SK-N-SH (cell line): ENCODE measurements at regions not wholly inside any gene's neighbourhood (a gene's known extent, or its start where the extent isn't known, plus 50 kb on each side); places are given as distances from the start of the nearest gene placed in this dataset.

Experiments used
- CTCF ChIA-PET: fragments of 300-600, 350-600 bp; formaldehyde crosslinking; extraction: SDS; loops from one replicate; lab custom pipeline; 2021; lab: Yijun Ruan, JAX
- POLR2A ChIA-PET: fragments of 350-600 bp; sonication (Branson Sonifier 250); formaldehyde crosslinking; extraction: SDS; loops from one replicate; lab custom pipeline; 2020; ENCODE audit warnings: antibody characterized with exemption, inconsistent platforms; lab: Yijun Ruan, JAX
- DNase-seq: peaks from one replicate; pipeline ENCODE4 v3.0.0; 2012
- H2AFZ ChIP-seq: fragments of 200-600 bp; sonication (generic); 2 replicates; pipeline ENCODE4 v1.8.1; 2016; ENCODE audit warnings: antibody characterized with exemption, mild to moderate bottlenecking, low read depth
- H3F3A ChIP-seq: fragments of 200-600 bp; sonication (generic); replicated peaks from 2 replicates; pipeline ENCODE3; 2016; ENCODE audit warnings: antibody characterized with exemption, mild to moderate bottlenecking; ENCODE audit not compliant: insufficient read depth
- H3K27ac ChIP-seq, 2 experiments: fragments of 200-500 bp in 1 of 2; fragments of 200-600 bp in 1 of 2; sonication (Bioruptor generic) in 1 of 2; sonication (generic), shearing (Covaris generic) in 1 of 2; 2 replicates each; pipeline versions ENCODE4 v1.5.1 to v1.6.1; 2014 to 2016; ENCODE audit warnings: low read depth in 2 of 2, inconsistent platforms in 1 of 2, low read length in 1 of 2, mild to moderate bottlenecking in 1 of 2, mixed read lengths in 1 of 2
- H3K27me3 ChIP-seq: fragments of 200-600 bp; sonication (generic), shearing (Covaris generic); 2 replicates; pipeline ENCODE4 v1.6.1; 2016; ENCODE audit warnings: mixed run types; ENCODE audit not compliant: insufficient read depth
- H3K36me3 ChIP-seq, 2 experiments: fragments of 200-500 bp in 1 of 2; fragments of 200-600 bp in 1 of 2; sonication (Bioruptor generic) in 1 of 2; sonication (generic) in 1 of 2; replicated peaks in 1 of 2; 2 replicates each; pipeline versions ENCODE3 to v1.5.1; 2014 to 2016; ENCODE audit warnings: low read length in 1 of 2, mild to moderate bottlenecking in 1 of 2; ENCODE audit not compliant: insufficient read depth in 2 of 2, control insufficient read depth in 1 of 2
- H3K4me1 ChIP-seq, 2 experiments: fragments of 200-500 bp in 1 of 2; fragments of 200-600 bp in 1 of 2; sonication (Bioruptor generic) in 1 of 2; sonication (generic), shearing (Covaris generic) in 1 of 2; 2 replicates each; pipeline versions ENCODE4 v1.5.1 to v1.6.1; 2014 to 2016; ENCODE audit warnings: low read depth in 1 of 2, low read length in 1 of 2, mixed run types in 1 of 2; ENCODE audit not compliant: insufficient read depth in 2 of 2, control insufficient read depth in 1 of 2
- H3K4me2 ChIP-seq: fragments of 200-600 bp; sonication (generic), shearing (Covaris generic); 2 replicates; pipeline ENCODE4 v1.6.1; 2017; ENCODE audit warnings: mixed run types
- H3K4me3 ChIP-seq, 2 experiments: fragments of 200-500 bp in 1 of 2; fragments of 200-600 bp in 1 of 2; sonication (Bioruptor generic) in 1 of 2; sonication (generic), shearing (Covaris generic) in 1 of 2; 2 replicates each; pipeline versions ENCODE4 v1.5.1 to v1.8.1; 2014 to 2016; ENCODE audit warnings: low read depth in 2 of 2, inconsistent platforms in 1 of 2, low read length in 1 of 2, mild to moderate bottlenecking in 1 of 2, mixed read lengths in 1 of 2, moderate library complexity in 1 of 2
- H3K79me2 ChIP-seq: fragments of 200-600 bp; sonication (generic); 2 replicates; pipeline ENCODE4 v1.8.1; 2017; ENCODE audit warnings: mild to moderate bottlenecking; ENCODE audit not compliant: insufficient read depth
- H3K9ac ChIP-seq: fragments of 200-600 bp; sonication (generic); 2 replicates; pipeline ENCODE4 v1.6.1; 2017; ENCODE audit warnings: mixed run types
- H3K9me2 ChIP-seq: fragments of 200-600 bp; sonication (generic); 2 replicates; pipeline ENCODE4 v1.6.1; 2017; ENCODE audit warnings: mixed run types
- H3K9me3 ChIP-seq: fragments of 200-600 bp; sonication (generic); 2 replicates; pipeline ENCODE4 v1.6.1; 2017; ENCODE audit warnings: mixed run types, mild to moderate bottlenecking, moderate library complexity
- H4K20me1 ChIP-seq: fragments of 200-600 bp; sonication (generic); 2 replicates; pipeline ENCODE4 v1.6.1; 2017; ENCODE audit warnings: mild to moderate bottlenecking, mixed run types; ENCODE audit not compliant: insufficient read depth
- ELF1 ChIP-seq: IDR thresholded peaks from 2 replicates; pipeline ENCODE4 v1.4.0; 2012
- FOSL2 ChIP-seq: IDR thresholded peaks from 2 replicates; pipeline ENCODE4 v1.4.0; 2012; ENCODE audit warnings: low read depth, mild to moderate bottlenecking, moderate library complexity, borderline replicate concordance
- GABPA ChIP-seq: IDR thresholded peaks from 2 replicates; pipeline ENCODE4 v1.4.0; 2012; ENCODE audit warnings: low read depth, mild to moderate bottlenecking
- JUND ChIP-seq: IDR thresholded peaks from 2 replicates; pipeline ENCODE4 v1.4.0; 2012
- NFIC ChIP-seq: IDR thresholded peaks from 2 replicates; pipeline ENCODE4 v1.4.0; 2012; ENCODE audit warnings: borderline replicate concordance
- NRF1 ChIP-seq: IDR thresholded peaks from 2 replicates; pipeline ENCODE4 v1.6.1; 2012; ENCODE audit warnings: low read depth, mild to moderate bottlenecking, low read length
- POLR2AphosphoS5 ChIP-seq: IDR thresholded peaks from 2 replicates; pipeline ENCODE4 v1.6.1; 2012; ENCODE audit warnings: low read depth, low read length
- RAD21 ChIP-seq: IDR thresholded peaks from 2 replicates; pipeline ENCODE4 v1.6.1; 2012; ENCODE audit warnings: mild to moderate bottlenecking, low read length
- RCOR1 ChIP-seq: fragments of 150-350 bp; IDR thresholded peaks from 2 replicates; pipeline ENCODE4 v1.6.1; 2017; ENCODE audit warnings: antibody characterized with exemption, low read length
- RFX5 ChIP-seq: IDR thresholded peaks from 2 replicates; pipeline ENCODE4 v1.6.1; 2012; ENCODE audit warnings: mild to moderate bottlenecking, improper control_type of control experiment, low read length
- TAF1 ChIP-seq: IDR thresholded peaks from 2 replicates; pipeline ENCODE4 v1.6.1; 2012; ENCODE audit warnings: low read depth, mild to moderate bottlenecking, low read length, moderate library complexity, borderline replicate concordance
- TCF12 ChIP-seq: IDR thresholded peaks from 2 replicates; pipeline ENCODE4 v1.4.0; 2012
- TEAD4 ChIP-seq: IDR thresholded peaks from 2 replicates; pipeline ENCODE4 v1.4.0; 2012; ENCODE audit warnings: mild to moderate bottlenecking, borderline replicate concordance; ENCODE audit not compliant: insufficient read depth
- WGBS: methylation state at CpG from one replicate; pipeline ENCODE4 v1.1.6; 2017; ENCODE audit warnings: low lambda C conversion rate; 5-methylcytosine and 5-hydroxymethylcytosine counted together
- TF ChIP-seq, protein P1 (sequence below): fragments of 150-350 bp; IDR thresholded peaks from 2 replicates; pipeline ENCODE4 v1.6.1; 2016; ENCODE audit warnings: mild to moderate bottlenecking, low read depth, low read length
- TF ChIP-seq, protein P2 (sequence below): IDR thresholded peaks from 2 replicates; pipeline ENCODE4 v1.6.1; 2012; ENCODE audit warnings: mild to moderate bottlenecking, low read depth, low read length, moderate library complexity
- TF ChIP-seq, protein P3 (sequence below): fragments of 200-600 bp; sonication (generic); IDR thresholded peaks from 2 replicates; pipeline ENCODE4 v1.6.1; 2017; ENCODE audit warnings: antibody characterized with exemption, mild to moderate bottlenecking, moderate library complexity

DNA sequence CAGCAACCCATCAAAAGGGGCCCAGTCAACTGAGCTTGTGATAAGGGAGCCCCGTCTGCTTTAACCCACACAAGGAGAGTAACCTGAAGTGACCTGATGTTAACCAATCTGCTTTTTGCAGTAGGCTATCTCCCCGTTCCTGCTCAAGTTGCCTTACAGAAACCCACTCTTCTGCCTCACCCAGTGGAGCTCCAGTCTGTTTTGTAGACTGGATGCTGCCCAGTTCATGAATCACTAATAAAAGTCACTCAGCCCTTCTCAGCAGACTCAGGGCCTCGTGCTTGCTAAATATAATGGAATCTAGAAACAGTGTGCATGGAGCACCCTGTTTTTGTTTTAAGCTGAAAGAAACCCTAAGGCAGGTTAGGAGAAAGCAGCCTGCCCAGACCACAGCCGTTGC, 312.3 kb downstream of the FBXW7 start:
- no peak overlapping the region for H2AFZ ChIP-seq
- WGBS = 53% methylated on average over 4 of the region's 4 CpGs
- H3K27ac ChIP-seq = no peak overlapping the region
- H3K4me2 ChIP-seq = no peak overlapping the region
- no peak overlapping the region for H3K4me3 ChIP-seq
- no peaks in the 10 kb centered on the region for H3K79me2 ChIP-seq
- no peak overlapping the region for H3K9ac ChIP-seq
- DNase-seq = no peak
- ChIA-PET CTCF (interaction anchor here (0.7 kb wide), 1 partner anchor 23 kb away, joined by 3 read pairs; no protein-coding TSS in a partner anchor), POLR2A (no interaction called here)
- H4K20me1 ChIP-seq = no peaks in the 10 kb centered on the region
- H3K9me2 ChIP-seq = no peaks in the 10 kb centered on the region
- H3K9me3 ChIP-seq = no peaks in the 10 kb centered on the region
- no peak for TF ChIP-seq RFX5
- TF ChIP-seq FOSL2 = no peak
- TF ChIP-seq RAD21 = no peak
- TF ChIP-seq GABPA = no peak
- no peak for TF ChIP-seq NFIC
- no peak for TF ChIP-seq JUND
- no peak for TF ChIP-seq TEAD4
- TF ChIP-seq POLR2AphosphoS5 = no peak
- TF ChIP-seq, all 33 proteins: peak for 0
- no peaks in the 10 kb centered on the region for H3K4me1 ChIP-seq
- H3F3A ChIP-seq = no peaks in the 10 kb centered on the region
- no peaks in the 10 kb centered on the region for H3K36me3 ChIP-seq
- no peaks in the 10 kb centered on the region for H3K27me3 ChIP-seq

GRCh38 chr4:152221816-152222516, 313.9 kb downstream of the FBXW7 start:
- POLR2A ChIA-PET = no interaction called here
- H4K20me1 ChIP-seq = no peaks in the 10 kb centered on the region
- H2AFZ ChIP-seq = no peak overlapping the region
- 70% methylated on average over 10 of the region's 10 CpGs for WGBS
- H3K9me3 ChIP-seq = no peaks in the 10 kb centered on the region
- no peak for DNase-seq
- no peak overlapping the region for H3K4me3 ChIP-seq
- no peaks in the 10 kb centered on the region for H3K36me3 ChIP-seq
- H3K79me2 ChIP-seq = no peaks in the 10 kb centered on the region
- TF ChIP-seq NRF1 (no peak), TCF12 (no peak), ELF1 (no peak), RFX5 (no peak), RCOR1 (no peak), NFIC (no peak), POLR2AphosphoS5 (no peak), TAF1 (no peak), RAD21 (no peak)
- TF ChIP-seq, protein P1, sequence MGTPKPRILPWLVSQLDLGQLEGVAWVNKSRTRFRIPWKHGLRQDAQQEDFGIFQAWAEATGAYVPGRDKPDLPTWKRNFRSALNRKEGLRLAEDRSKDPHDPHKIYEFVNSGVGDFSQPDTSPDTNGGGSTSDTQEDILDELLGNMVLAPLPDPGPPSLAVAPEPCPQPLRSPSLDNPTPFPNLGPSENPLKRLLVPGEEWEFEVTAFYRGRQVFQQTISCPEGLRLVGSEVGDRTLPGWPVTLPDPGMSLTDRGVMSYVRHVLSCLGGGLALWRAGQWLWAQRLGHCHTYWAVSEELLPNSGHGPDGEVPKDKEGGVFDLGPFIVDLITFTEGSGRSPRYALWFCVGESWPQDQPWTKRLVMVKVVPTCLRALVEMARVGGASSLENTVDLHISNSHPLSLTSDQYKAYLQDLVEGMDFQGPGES = no peak
- TF ChIP-seq, protein P2, sequence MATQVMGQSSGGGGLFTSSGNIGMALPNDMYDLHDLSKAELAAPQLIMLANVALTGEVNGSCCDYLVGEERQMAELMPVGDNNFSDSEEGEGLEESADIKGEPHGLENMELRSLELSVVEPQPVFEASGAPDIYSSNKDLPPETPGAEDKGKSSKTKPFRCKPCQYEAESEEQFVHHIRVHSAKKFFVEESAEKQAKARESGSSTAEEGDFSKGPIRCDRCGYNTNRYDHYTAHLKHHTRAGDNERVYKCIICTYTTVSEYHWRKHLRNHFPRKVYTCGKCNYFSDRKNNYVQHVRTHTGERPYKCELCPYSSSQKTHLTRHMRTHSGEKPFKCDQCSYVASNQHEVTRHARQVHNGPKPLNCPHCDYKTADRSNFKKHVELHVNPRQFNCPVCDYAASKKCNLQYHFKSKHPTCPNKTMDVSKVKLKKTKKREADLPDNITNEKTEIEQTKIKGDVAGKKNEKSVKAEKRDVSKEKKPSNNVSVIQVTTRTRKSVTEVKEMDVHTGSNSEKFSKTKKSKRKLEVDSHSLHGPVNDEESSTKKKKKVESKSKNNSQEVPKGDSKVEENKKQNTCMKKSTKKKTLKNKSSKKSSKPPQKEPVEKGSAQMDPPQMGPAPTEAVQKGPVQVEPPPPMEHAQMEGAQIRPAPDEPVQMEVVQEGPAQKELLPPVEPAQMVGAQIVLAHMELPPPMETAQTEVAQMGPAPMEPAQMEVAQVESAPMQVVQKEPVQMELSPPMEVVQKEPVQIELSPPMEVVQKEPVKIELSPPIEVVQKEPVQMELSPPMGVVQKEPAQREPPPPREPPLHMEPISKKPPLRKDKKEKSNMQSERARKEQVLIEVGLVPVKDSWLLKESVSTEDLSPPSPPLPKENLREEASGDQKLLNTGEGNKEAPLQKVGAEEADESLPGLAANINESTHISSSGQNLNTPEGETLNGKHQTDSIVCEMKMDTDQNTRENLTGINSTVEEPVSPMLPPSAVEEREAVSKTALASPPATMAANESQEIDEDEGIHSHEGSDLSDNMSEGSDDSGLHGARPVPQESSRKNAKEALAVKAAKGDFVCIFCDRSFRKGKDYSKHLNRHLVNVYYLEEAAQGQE = no peak
- TF ChIP-seq, protein P3, sequence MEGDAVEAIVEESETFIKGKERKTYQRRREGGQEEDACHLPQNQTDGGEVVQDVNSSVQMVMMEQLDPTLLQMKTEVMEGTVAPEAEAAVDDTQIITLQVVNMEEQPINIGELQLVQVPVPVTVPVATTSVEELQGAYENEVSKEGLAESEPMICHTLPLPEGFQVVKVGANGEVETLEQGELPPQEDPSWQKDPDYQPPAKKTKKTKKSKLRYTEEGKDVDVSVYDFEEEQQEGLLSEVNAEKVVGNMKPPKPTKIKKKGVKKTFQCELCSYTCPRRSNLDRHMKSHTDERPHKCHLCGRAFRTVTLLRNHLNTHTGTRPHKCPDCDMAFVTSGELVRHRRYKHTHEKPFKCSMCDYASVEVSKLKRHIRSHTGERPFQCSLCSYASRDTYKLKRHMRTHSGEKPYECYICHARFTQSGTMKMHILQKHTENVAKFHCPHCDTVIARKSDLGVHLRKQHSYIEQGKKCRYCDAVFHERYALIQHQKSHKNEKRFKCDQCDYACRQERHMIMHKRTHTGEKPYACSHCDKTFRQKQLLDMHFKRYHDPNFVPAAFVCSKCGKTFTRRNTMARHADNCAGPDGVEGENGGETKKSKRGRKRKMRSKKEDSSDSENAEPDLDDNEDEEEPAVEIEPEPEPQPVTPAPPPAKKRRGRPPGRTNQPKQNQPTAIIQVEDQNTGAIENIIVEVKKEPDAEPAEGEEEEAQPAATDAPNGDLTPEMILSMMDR = no peak
- H3F3A ChIP-seq = no peaks in the 10 kb centered on the region
- H3K27ac ChIP-seq = no peak overlapping the region
- CTCF ChIA-PET = interaction anchor here (1.2 kb wide), 1 partner anchor 17 kb away, joined by 3 read pairs; no protein-coding TSS in a partner anchor
- H3K9me2 ChIP-seq = no peaks in the 10 kb centered on the region
- H3K4me1 ChIP-seq = no peaks in the 10 kb centered on the region; a peak in 1 of 4 replicates
- no peaks in the 10 kb centered on the region for H3K27me3 ChIP-seq
- no peak overlapping the region for H3K9ac ChIP-seq
- no peak overlapping the region for H3K4me2 ChIP-seq
